Activated T-helper 17 cell treated with anti-CD3 and anti-CD28 coated beads, Interleukin-2, amount 50 U/mL, for 72 hours (primary cell): ENCODE measurements at regions not wholly inside any gene's neighbourhood (a gene's known extent, or its start where the extent isn't known, plus 50 kb on each side); places are given as distances from the start of the nearest gene placed in this dataset.
"Not testable (repeated sequence)": the region's sequence is repeated elsewhere in the genome, so short reads cannot be mapped to it uniquely, and the experiment has no call there.

Experiments used
- ATAC-seq: fragments of 150-1000 bp; cut with Tn5 transposase; replicated peaks from 2 replicates; pipeline ENCODE4 v1.10.0; 2021; ENCODE audit warnings: mild to moderate bottlenecking, moderate library complexity
- H3K27ac Mint-ChIP-seq: one replicate; pipeline ENCODE4 v1.8.0; 2022; ENCODE audit warnings: mixed read lengths
- H3K27me3 Mint-ChIP-seq: one replicate; pipeline ENCODE4 v1.8.0; 2022; ENCODE audit warnings: mixed read lengths
- H3K36me3 Mint-ChIP-seq: one replicate; pipeline ENCODE4 v1.8.0; 2022; ENCODE audit warnings: low read depth, mild to moderate bottlenecking, mixed read lengths
- H3K4me1 Mint-ChIP-seq: one replicate; pipeline ENCODE4 v1.8.0; 2022; ENCODE audit warnings: mixed read lengths
- H3K4me3 Mint-ChIP-seq: one replicate; pipeline ENCODE4 v1.8.0; 2022; ENCODE audit warnings: mild to moderate bottlenecking, mixed read lengths
- H3K9me3 Mint-ChIP-seq: one replicate; pipeline ENCODE4 v1.8.0; 2022; ENCODE audit warnings: mixed read lengths

DNA sequence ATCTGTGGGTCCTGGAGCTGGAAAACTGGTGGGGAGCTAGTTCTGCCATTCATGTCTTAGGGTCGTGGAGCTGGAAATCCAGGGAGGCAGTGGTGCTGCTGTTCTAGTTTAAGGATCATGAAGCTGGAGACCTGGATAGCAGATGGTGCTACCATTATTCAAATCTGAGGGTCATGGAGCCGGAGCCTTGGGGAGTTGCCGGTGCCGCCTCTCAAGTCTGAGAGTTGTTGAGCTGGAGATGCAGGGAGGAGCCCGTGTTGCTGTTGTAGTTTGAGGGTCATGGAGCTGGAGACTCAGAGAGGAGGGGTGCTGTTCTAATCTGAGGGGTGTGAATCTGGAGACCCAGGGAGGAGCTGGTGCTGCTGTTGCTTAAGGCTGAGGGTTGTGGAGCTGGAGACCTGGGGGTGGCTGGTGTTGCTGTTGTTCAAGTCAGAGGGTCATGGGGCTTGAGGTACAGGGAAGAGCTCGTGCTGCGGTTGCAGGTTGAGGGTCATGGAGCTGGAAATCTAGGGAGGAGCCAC, 86.0 kb upstream of the ZNF479 start:
- Mint-ChIP-seq H3K27ac (no peak overlapping the region), H3K36me3 (no peaks in the 10 kb centered on the region), H3K27me3 (no peaks in the 10 kb centered on the region), H3K4me1 (peaks cover 10% of the 10 kb centered on the region), H3K4me3 (no peak overlapping the region), H3K9me3 (peaks cover 66% of the 10 kb centered on the region)
- ATAC-seq = no peak

DNA sequence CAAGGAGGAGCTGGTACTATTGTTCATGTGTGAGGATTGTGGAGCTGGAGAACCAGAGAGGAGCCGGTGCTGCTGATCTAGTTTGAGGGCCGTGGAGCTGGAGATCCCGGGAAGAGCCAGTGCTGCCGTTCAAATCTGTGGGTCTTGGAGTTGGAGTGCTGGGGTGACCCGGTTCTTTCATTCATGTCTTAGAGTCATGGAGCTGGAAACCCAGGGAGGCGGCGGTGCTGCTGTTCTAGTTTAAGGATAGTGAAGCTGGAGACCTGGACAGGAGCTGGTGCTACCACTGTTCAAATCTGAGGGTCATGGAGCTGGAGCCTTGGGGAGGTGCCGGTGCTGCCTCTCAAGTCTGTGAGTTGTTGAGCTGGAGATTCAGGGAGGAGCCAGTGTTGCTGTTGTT, 88.5 kb upstream of the ZNF479 start:
- H3K4me1 Mint-ChIP-seq = peaks cover 10% of the 10 kb centered on the region
- ATAC-seq = no peak
- no peak overlapping the region for H3K27ac Mint-ChIP-seq
- H3K36me3 Mint-ChIP-seq = no peaks in the 10 kb centered on the region
- H3K9me3 Mint-ChIP-seq = peaks cover 61% of the 10 kb centered on the region
- H3K27me3 Mint-ChIP-seq = no peaks in the 10 kb centered on the region
- H3K4me3 Mint-ChIP-seq = no peak overlapping the region

DNA sequence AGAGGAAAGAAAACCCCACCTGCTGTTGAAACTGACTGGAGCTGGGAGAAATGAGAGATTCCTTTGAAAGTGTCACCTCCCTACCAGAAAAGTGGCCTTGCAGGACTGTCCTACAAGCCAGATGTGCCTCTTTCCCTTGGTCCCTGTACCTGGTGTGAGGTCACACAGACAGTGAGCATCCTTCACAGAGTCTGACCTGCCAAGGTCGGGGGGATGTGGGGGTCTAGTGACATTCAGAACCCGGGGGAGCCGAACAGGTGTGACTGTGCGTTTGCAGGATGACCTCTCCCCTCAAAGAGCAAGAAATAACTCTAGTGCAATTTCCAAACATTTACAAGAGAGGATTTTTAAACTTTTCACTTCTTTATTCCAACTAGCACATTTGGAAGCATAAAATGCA, 93.4 kb upstream of the ZNF479 start:
- no peak overlapping the region for H3K27ac Mint-ChIP-seq
- no peaks in the 10 kb centered on the region for H3K27me3 Mint-ChIP-seq
- H3K9me3 Mint-ChIP-seq = peaks cover 33% of the 10 kb centered on the region
- H3K4me3 Mint-ChIP-seq = no peak overlapping the region
- no peaks in the 10 kb centered on the region for H3K36me3 Mint-ChIP-seq
- H3K4me1 Mint-ChIP-seq = peaks cover 4% of the 10 kb centered on the region
- ATAC-seq = no peak

DNA sequence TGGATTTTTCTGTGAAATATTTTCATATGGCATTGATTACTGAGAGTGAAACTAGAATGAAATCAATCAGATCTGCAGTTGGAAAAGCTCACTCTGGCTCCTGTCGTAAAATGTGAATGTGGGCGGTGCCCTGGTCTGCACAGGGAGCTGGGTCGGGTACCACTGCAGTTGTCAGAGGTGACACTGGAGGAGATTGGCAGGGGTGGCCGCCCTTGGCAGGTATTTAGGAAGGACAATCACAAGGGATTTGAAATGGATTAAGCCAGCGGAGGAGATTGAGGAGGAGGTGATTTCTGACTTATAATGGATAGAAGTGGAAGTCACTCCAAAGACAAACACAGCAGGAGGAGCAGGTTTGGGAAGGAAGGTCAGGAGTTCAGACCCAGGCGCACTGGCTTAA, 109.0 kb upstream of the ZNF479 start:
- not testable (repeated sequence) for H3K27me3 Mint-ChIP-seq, H3K36me3 Mint-ChIP-seq, ATAC-seq, H3K4me1 Mint-ChIP-seq, H3K27ac Mint-ChIP-seq, H3K4me3 Mint-ChIP-seq
- H3K9me3 Mint-ChIP-seq = peaks cover 32% of the 10 kb centered on the region

DNA sequence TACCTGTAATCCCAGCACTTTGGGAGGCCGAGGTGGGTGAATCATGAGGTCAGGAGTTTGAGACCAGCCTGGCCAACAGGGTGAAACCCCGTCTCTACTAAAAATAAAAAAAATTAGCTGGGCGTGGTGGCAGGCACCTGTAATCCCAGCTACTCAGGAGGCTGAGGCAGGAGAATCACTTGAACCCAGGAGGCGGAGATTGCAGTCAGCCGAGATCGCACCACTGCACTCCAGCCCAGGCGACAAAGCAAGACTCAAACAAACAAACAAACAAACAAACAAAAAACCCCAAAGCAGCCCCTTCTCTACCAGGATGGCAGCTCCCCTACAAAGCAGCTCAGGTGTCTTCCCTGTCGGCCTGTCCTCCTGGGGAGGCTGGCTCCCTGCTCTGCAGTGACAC, 111.3 kb upstream of the ZNF479 start:
- H3K4me1 Mint-ChIP-seq, H3K27me3 Mint-ChIP-seq, H3K27ac Mint-ChIP-seq, ATAC-seq, H3K36me3 Mint-ChIP-seq, H3K4me3 Mint-ChIP-seq: not testable (repeated sequence)
- peaks cover 39% of the 10 kb centered on the region for H3K9me3 Mint-ChIP-seq

DNA sequence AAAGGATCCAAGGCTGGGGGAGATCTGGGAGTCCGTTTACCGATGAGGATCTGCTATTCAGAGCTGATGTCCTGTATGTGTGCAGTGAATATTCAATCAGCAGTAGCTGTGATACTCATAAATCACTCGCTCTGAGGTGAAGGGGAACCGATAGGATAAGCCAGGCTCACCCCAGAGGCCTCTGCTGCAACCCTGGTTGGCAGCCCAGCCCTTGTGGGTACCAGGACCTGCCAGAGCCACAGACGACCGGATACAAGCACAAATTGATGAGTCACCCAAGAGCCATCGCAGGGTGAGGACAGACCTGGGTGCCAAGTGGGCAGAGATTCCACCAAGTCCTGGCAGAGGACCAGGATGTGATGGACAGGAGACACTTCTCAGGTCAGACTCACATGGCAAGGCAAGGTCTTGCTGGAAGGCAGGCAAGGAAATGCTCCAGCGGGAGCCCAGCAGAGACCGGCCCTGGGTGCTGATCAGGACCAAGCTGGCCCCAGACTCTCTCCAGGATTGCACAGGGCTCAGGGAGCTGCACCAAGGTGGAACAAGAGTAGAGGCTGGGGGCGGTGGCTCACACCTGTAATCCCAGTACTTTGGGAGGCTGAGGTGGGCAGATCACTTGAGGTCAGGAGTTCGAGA, 112.2 kb upstream of the ZNF479 start:
- not testable (repeated sequence) for H3K4me1 Mint-ChIP-seq, H3K4me3 Mint-ChIP-seq, H3K36me3 Mint-ChIP-seq, H3K27ac Mint-ChIP-seq, H3K27me3 Mint-ChIP-seq, ATAC-seq
- peaks cover 34% of the 10 kb centered on the region for H3K9me3 Mint-ChIP-seq

DNA sequence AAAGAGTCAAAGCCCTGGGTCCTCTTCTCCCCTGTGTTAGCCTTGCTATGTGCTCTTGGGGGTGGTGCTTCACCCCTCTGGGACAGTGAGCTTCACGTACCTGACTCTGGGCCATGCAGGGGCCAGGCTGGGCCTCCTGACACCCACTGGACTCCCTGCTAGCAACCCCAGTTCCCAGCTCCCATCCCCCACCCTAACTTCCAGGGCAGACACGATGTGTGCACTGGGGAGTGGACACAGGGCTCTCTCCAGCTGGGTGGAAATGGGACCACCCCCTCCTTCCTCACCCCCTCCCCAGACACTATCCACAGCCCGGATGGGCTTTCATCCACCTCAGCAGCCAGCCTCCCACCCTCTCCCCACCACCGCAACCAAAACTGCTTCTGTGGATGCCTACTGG, 113.0 kb upstream of the ZNF479 start:
- no peak for ATAC-seq
- no peaks in the 10 kb centered on the region for H3K36me3 Mint-ChIP-seq
- H3K27me3 Mint-ChIP-seq = no peaks in the 10 kb centered on the region
- no peaks in the 10 kb centered on the region for H3K4me1 Mint-ChIP-seq
- H3K27ac Mint-ChIP-seq = no peak overlapping the region
- H3K4me3 Mint-ChIP-seq = no peak overlapping the region
- H3K9me3 Mint-ChIP-seq = peaks cover 34% of the 10 kb centered on the region

DNA sequence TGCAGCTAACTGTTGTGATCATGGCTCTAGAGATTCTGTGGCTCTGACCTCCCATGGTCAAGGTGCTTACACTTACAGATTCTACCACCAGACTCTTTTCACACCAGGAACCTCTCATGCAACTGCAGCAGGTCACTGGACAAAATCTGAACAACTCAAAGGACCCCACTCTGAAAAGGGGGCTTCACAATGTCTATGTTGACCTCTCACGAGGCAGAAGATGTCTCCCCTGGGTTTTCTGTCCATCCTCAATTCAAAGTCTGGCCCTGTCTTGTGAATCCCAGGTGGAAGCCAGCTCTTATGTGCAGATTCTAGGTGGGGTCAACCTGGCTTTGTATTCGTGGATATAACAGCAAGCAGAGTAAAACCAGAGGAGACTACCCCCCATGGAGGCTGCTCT, 118.6 kb upstream of the ZNF479 start:
- Mint-ChIP-seq H3K27me3 (no peaks in the 10 kb centered on the region), H3K4me3 (no peak overlapping the region), H3K27ac (no peak overlapping the region), H3K36me3 (no peaks in the 10 kb centered on the region), H3K9me3 (peaks cover 13% of the 10 kb centered on the region), H3K4me1 (no peaks in the 10 kb centered on the region)
- ATAC-seq = no peak

DNA sequence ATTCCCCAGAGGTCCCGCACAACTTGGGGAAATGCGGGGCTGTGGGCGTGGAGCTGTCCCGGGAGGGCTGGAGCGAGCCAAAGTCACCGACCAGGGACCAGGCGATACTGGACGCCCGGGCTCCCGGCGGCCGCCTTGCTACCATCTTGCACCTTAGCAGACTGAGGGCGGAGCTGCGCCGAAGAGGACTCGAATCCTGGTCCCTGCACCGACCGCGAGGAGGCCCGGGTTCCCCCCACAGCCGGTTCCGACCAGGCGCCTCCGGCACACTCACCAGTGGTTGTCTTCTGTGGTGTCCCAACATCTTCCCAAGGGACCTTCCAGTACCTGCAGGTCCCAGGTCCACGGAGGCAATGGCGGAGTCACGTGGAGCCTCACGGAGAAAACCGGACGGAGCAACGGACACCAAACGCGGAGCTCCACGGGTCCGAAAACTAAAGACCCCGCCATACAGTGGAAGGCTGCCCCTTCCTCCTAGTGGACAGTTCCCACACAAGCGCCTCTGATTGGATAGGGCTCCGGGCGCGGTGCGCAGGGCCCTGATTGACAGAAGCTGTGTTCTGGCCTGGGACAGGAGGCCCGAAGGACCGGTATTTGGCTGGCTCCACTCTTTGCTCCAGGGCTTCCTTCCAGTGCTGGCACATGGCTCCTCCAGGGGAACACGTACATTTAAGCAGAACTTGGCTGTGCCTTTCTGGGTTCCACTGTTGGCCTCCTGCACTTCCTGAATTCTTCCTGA, 124.6 kb upstream of the ZNF479 start:
- no peak for ATAC-seq
- Mint-ChIP-seq H3K4me1 (no peaks in the 10 kb centered on the region), H3K27ac (no peak overlapping the region), H3K4me3 (no peak overlapping the region), H3K27me3 (no peaks in the 10 kb centered on the region), H3K9me3 (no peaks in the 10 kb centered on the region), H3K36me3 (no peaks in the 10 kb centered on the region)

DNA sequence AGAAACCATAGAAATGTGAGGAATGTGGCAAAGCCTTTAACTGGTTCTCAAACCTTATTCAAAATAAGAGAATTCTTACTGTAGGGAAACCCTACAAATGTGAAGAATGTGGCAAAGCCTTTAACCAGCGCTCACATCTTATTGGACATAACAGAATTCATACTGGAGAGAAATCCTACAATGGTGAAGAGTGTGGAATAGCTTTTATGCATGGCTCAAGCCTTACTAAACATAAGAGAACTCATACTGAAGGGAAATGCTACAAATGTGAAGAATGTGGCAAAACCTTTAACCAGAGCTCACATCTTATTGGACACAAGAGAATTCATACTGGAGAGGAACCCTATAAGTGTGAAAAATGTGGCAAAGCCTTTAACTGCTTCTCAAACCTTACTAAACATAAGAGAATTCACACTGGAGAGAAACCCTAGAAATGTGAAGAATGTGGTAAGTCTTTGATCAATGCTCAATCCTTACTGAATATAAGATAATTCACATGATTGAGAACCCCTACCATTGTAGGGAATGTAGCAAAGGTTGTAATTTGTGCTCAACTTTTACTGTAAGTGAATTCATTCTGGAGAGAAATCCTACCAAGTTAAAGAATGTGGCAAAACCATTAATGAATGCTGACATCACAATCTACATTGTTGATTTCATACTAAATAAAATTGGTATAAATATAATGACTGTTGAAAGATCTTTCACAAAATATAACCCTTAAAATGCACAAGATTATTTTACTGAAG, 142.5 kb upstream of the ZNF479 start:
- Mint-ChIP-seq H3K4me3 (no peak overlapping the region), H3K27me3 (no peaks in the 10 kb centered on the region), H3K4me1 (no peaks in the 10 kb centered on the region), H3K9me3 (peaks cover 22% of the 10 kb centered on the region), H3K36me3 (no peaks in the 10 kb centered on the region), H3K27ac (no peak overlapping the region)
- ATAC-seq = no peak

DNA sequence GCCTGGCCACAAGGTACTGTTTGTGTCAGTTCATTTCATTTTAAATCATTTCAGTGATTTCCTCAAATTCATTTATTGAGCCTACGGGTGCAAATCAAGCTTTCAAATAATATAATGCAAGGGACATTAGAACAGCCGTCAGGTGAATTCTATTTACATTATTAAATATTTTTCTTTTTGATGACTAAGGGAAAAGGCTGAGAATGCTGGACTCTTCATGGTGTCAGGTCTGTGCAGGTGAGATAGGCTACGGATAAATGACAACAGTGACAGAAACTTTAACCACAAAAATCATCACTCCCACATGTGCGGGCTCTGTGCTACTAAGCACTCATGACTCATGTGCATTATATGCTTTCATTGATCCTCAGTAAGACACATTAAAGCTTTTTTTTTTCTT, 149.2 kb upstream of the ZNF716 start:
- no peaks in the 10 kb centered on the region for H3K27me3 Mint-ChIP-seq
- no peaks in the 10 kb centered on the region for H3K4me1 Mint-ChIP-seq
- peaks cover 15% of the 10 kb centered on the region for H3K9me3 Mint-ChIP-seq
- H3K36me3 Mint-ChIP-seq = no peaks in the 10 kb centered on the region
- no peak overlapping the region for H3K4me3 Mint-ChIP-seq
- ATAC-seq = no peak
- H3K27ac Mint-ChIP-seq = no peak overlapping the region

DNA sequence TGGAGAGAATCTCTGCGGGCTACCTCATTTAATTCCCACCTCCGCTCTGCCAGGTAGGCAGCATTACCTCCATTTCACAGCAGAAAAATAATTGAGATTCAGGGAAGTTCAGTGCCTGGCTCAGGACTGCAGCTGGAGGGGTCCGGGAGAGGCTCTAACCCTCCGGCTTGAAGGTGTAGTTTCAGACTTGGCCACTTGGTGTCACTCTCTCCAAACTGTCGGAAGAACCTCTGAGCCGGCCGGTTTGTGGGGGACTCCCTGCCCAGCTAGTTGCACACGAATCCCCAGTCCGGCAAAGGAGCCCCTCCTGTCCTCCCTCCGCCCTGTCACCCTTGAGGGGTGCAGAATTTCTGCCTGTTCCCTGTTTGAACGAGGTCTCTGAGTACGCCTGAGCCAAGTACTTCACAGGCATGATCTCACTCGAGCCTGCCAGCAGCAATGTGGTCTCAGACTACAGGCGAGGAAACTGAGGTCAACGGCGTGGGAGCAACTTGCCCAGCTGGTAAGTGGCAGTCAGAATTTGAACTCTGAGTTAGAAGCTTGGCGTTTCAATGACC, 144.7 kb upstream of the ZNF716 start:
- no peak overlapping the region for H3K27ac Mint-ChIP-seq
- H3K27me3 Mint-ChIP-seq = no peaks in the 10 kb centered on the region
- no peaks in the 10 kb centered on the region for H3K36me3 Mint-ChIP-seq
- no peaks in the 10 kb centered on the region for H3K4me1 Mint-ChIP-seq
- H3K9me3 Mint-ChIP-seq = peaks cover 9% of the 10 kb centered on the region
- ATAC-seq = no peak
- no peak overlapping the region for H3K4me3 Mint-ChIP-seq

DNA sequence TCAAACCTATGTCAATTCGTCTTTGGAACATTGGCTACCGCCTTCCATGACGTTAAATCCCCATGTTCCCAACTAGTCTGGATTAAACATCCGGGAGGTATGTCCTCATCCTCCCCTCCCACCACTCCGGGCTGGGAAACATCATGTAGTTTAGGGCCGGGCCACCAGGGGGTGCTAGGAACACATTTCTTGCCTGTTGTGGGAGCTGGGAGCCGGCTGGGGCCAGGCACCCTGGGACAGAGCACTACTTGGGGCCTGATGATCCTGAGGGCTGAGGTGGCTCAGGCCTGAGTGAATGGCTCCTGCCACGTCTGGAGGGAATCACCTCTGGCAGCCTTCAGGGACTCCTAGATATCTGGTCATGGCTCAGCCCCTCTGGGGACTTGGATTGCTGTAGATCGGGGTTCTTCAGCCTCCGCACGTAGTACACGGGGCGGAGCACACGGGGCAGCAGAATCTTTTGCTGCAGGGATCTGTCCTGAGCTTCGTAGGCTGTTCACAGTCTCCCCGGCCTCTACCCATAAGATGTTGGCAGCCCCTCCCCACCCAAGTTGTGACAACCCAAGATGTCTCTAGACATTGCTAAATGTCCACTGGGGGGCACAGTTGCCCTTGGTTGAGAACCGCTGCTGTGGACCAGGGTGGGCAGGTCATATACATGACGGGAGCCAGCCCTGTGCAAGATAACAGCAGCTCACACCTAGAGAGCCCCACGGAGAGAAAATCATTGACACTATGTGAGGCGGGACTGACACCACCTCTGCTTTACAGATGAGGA, 141.2 kb upstream of the ZNF716 start:
- Mint-ChIP-seq H3K9me3 (peaks cover 14% of the 10 kb centered on the region), H3K4me3 (no peak overlapping the region)

DNA sequence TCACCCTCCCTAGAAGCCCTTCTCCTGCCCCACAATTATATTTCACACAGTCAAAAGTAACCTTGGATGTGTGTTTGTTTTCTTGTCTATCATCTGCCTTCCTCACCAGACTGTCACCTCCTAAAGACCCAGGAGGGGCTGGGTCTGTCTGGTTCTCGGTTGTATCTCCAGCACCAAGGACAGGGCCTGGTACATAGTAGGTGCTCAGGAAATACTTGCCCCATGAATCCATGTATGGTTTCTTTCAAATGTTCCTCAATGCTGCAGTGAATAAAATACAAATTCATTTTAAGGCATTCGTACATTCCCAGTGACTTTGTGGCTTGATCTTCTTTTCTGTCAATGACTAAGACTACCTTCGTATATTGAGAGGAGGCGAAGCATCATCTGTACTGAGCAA, 122.9 kb upstream of the ZNF716 start:
- no peak for ATAC-seq
- peaks cover 20% of the 10 kb centered on the region for H3K9me3 Mint-ChIP-seq
- H3K4me1 Mint-ChIP-seq = no peaks in the 10 kb centered on the region
- no peak overlapping the region for H3K27ac Mint-ChIP-seq
- H3K27me3 Mint-ChIP-seq = no peaks in the 10 kb centered on the region
- H3K36me3 Mint-ChIP-seq = no peaks in the 10 kb centered on the region
- H3K4me3 Mint-ChIP-seq = no peak overlapping the region

More for the DNA sequence above, 141.2 kb upstream of the ZNF716 start:
- Mint-ChIP-seq H3K27me3 (no peaks in the 10 kb centered on the region), H3K36me3 (no peaks in the 10 kb centered on the region), H3K4me1 (no peaks in the 10 kb centered on the region), H3K27ac (no peak overlapping the region)
- ATAC-seq = no peak
